ENCODE measurements at regions not wholly inside any gene's neighbourhood (a gene's known extent, or its start where the extent isn't known, plus 50 kb on each side); places are given as distances from the start of the nearest gene placed in this dataset.
A peak's percentile ranks its signal among the peaks of the same experiment; 100 is the strongest.

GRCh38 chr11:109750964-109751363 is 329.0 kb downstream of the C11orf87 start:
- DNase-seq: no peak

- DNase-seq: no peak
Observed at GRCh38 chr11:109752212-109752825, 330.3 kb downstream of the C11orf87 start.

DNA sequence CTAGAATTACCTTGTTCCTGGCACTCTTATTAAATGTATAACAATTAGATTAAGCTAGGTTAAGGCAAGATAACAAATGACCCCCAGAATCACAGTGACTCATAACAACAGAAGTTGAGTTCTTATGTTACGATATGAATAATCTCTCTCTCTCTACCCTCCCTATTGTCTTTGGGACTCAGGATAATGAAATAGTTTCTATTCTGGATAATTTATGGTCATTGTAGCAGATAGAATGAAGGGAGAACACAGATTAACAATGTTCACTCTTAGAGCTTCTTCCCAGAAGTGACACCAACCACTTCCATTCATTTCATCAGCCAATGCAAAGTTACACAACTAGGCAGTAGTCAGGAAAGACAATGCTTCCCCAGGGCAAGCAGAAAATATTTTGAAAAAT is 334.5 kb downstream of the C11orf87 start:
- DNase-seq: no peak

- DNase-seq: no peak
Observed at GRCh38 chr11:109756951-109757350, 335.0 kb downstream of the C11orf87 start.

DNA sequence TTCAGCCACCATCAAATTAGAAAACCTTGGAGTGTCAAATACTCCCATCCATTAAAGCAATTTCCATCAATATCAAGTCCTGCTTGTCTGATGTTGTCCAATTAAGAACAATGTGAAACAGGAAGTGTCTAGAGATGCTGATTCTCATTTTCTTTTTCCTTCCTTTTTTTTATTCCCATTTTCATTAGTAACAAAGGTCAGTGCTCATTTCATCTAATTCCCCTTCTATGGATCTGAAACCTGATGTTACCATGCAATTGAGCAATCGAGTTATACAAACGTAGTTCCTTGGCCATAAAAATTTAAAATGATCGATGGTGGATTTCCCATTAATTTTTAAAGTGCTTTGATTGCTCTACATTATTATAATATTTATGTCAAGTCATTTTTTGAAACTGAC is 330.6 kb upstream of the ZC3H12C start:
- no peak for DNase-seq

DNA sequence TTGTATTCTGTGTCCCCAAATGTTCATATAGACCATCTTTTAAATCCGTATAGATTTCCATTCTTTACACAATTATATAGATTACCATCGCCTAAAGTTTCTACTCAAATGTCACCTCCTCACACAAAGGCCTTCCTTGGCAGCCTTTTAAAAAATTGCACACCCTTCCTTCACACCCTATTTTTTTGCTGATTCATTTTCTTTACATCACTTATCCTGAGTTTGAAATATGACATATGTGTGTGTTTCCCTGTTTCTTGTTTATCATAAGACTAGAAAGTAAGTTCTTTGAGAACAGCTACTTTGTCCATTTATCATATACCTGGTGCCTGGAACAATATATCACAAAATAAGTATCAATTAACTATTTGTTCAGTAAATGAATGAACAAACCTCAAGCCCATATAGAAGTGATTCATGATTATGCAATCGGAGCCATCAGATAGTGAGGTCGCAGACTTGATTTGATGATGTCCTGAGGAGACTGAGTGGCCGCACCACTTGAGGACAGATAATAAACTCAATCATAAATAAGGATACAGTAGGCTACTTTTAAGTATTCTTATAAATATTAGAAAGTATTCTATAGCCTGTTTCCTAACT is 327.4 kb upstream of the ZC3H12C start:
- no peak for DNase-seq

- no peak for DNase-seq
Observed at GRCh38 chr11:109769858-109770257, 323.3 kb upstream of the ZC3H12C start.

- DNase-seq: no peak
Observed at GRCh38 chr11:109770323-109770722, 322.9 kb upstream of the ZC3H12C start.

GRCh38 chr11:109772892-109773291 is 320.3 kb upstream of the ZC3H12C start:
- peak; percentile 45 for DNase-seq

GRCh38 chr11:109775686-109776085 is 317.5 kb upstream of the ZC3H12C start:
- no peak for DNase-seq

GRCh38 chr11:109783014-109783413 is 310.2 kb upstream of the ZC3H12C start:
- no peak for DNase-seq

DNA sequence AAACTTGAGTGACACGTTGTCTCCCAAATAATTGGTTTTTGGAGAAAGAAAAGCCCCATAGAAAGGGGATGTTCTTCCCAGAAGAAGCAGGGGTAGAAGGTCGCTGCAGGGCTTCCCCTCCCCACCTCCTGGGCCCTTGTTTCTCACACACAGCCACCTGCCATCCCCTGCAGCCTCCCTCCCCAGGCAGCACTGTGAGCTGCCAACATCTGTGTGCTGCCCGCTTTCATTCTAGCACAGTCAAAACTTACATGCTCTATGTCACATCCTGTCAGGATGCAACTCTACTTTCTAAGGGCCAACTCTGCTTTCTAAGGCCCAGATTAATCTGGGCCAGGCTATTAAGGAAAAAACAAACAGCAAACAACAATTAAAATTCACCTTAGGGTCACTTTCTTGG is 309.4 kb upstream of the ZC3H12C start:
- DNase-seq: no peak

GRCh38 chr11:109784536-109784935 is 308.7 kb upstream of the ZC3H12C start:
- DNase-seq: no peak

GRCh38 chr11:109785198-109785597 is 308.0 kb upstream of the ZC3H12C start:
- DNase-seq: no peak

- peak; percentile 11 for DNase-seq
Observed at GRCh38 chr11:109785714-109786113, 307.5 kb upstream of the ZC3H12C start.

- DNase-seq: no peak
Observed at GRCh38 chr11:109788948-109789490, 304.2 kb upstream of the ZC3H12C start.

- DNase-seq: no peak
Observed at GRCh38 chr11:109789901-109790300, 303.3 kb upstream of the ZC3H12C start.

DNA sequence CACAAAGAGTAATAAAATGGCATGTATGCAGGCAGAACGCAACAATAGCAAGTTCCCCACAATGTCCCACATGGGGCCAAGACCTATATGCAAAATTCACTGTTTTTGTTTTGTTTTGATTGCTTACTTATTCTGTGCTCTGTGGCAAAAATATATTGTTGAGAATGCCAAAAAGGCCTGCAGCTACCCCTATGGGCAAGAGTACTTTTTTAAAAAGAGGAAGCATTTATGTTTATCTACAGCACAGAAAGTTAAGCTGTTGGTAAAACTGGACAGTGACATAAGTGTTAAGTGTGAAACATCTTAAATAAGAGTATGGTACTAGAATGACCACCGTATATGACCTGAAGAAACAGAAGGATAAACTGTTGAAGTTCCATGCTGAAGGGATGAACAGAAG is 301.9 kb upstream of the ZC3H12C start:
- DNase-seq: no peak

GRCh38 chr11:109794501-109794900 is 298.7 kb upstream of the ZC3H12C start:
- no peak for DNase-seq

DNA sequence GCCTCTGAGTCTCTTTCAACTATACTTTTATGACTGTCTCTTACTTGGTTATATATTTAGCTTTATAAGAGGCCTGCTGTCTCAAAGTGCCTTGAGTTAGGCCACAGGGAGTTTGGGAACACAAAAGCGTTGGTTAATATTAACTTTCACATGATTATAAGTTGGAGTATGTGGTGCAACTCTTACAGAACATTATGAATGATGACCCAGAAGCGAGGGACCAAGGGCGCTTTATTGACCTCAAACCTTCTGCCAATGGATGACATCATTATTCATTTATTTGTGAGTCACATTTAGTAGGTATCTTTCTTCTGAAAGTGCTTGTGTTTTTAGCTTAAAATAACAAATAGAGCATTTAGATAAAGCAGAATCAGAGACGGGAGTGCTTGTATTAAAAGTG is 298.0 kb upstream of the ZC3H12C start:
- DNase-seq: no peak

GRCh38 chr11:109796253-109796652 is 296.9 kb upstream of the ZC3H12C start:
- no peak for DNase-seq

- no peak for DNase-seq
Observed at GRCh38 chr11:109798521-109798920, 294.7 kb upstream of the ZC3H12C start.

GRCh38 chr11:109799604-109800003 is 293.6 kb upstream of the ZC3H12C start:
- DNase-seq: no peak

DNA sequence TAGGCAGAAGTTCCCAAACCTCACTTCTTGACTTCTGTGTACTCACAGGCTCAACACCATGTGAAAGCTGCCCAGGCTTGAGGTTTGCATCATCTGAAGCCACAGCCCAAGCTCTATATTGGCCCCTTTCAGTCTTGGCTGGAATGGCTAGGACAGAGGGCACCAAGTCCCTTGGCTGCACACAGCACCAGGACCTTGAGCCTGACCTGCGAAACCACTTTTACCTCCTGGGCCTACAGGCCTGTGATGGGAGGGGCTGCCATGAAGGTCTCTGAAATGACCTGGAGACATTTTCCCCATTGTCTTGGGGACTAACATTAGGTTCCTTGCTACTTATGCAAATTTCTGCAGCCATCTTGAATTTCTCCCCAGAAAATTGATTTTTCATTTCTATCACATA is 288.3 kb upstream of the ZC3H12C start:
- DNase-seq: no peak
